DOHH2 (cell line): ENCODE measurements at regions not wholly inside any gene's neighbourhood (a gene's known extent, or its start where the extent isn't known, plus 50 kb on each side); places are given as distances from the start of the nearest gene placed in this dataset.

Source experiments
- H3F3A ChIP-seq: fragments of 200-600 bp; sonication (generic), shearing (Covaris generic); 2 replicates; pipeline ENCODE4 v1.6.0; 2016; ENCODE audit warnings: antibody characterized with exemption, mild to moderate bottlenecking; ENCODE audit not compliant: control insufficient read depth, insufficient read depth
- H3K27ac ChIP-seq: fragments of 200-600 bp; sonication (generic); 2 replicates; pipeline ENCODE4 v1.5.1; 2014; ENCODE audit warnings: low read depth, mild to moderate bottlenecking, low read length, moderate library complexity
- H3K27me3 ChIP-seq: fragments of 200-600 bp; sonication (generic); 2 replicates; pipeline ENCODE4 v1.6.1; 2014; ENCODE audit warnings: mild to moderate bottlenecking, low read length, mixed read lengths; ENCODE audit not compliant: control insufficient read depth
- H3K36me3 ChIP-seq: fragments of 200-600 bp; sonication (generic); 2 replicates; pipeline ENCODE4 v1.6.1; 2014; ENCODE audit warnings: mild to moderate bottlenecking, low read length, moderate library complexity, mixed read lengths; ENCODE audit not compliant: control insufficient read depth
- H3K4me1 ChIP-seq: fragments of 200-600 bp; sonication (generic); 2 replicates; pipeline ENCODE4 v1.6.1; 2014; ENCODE audit warnings: mild to moderate bottlenecking, low read length, mixed read lengths; ENCODE audit not compliant: control insufficient read depth
- H3K4me2 ChIP-seq: fragments of 200-600 bp; sonication (generic); 2 replicates; pipeline ENCODE4 v1.6.0; 2014; ENCODE audit warnings: mild to moderate bottlenecking, low read length, moderate library complexity
- H3K4me3 ChIP-seq: fragments of 200-600 bp; sonication (generic); 2 replicates; pipeline ENCODE4 v1.5.1; 2014; ENCODE audit warnings: mild to moderate bottlenecking, low read length, mixed read lengths
- H3K79me2 ChIP-seq: fragments of 200-600 bp; sonication (generic); 2 replicates; pipeline ENCODE4 v1.6.1; 2014; ENCODE audit warnings: mild to moderate bottlenecking, low read length, mixed read lengths; ENCODE audit not compliant: control insufficient read depth
- H3K9me2 ChIP-seq: fragments of 200-600 bp; sonication (generic); replicated peaks from 2 replicates; pipeline ENCODE4 v1.6.1; 2014; ENCODE audit warnings: mild to moderate bottlenecking, low read length, mixed read lengths; ENCODE audit not compliant: control insufficient read depth
- H3K9me3 ChIP-seq: fragments of 200-600 bp; sonication (generic); 2 replicates; pipeline ENCODE4 v1.6.1; 2014; ENCODE audit warnings: antibody characterized with exemption, low read length, mixed read lengths; ENCODE audit not compliant: control insufficient read depth, insufficient read depth
- H4K20me1 ChIP-seq: fragments of 200-600 bp; sonication (generic); 2 replicates; pipeline ENCODE4 v1.6.0; 2014; ENCODE audit warnings: low read depth, mild to moderate bottlenecking, antibody characterized with exemption, low read length, moderate library complexity; ENCODE audit not compliant: control insufficient read depth, insufficient read depth
- EZH2phosphoT487 ChIP-seq: fragments of 200-600 bp; sonication (generic); IDR thresholded peaks from 2 replicates; pipeline ENCODE4 v1.6.1; 2017; ENCODE audit warnings: borderline replicate concordance, mild to moderate bottlenecking, antibody characterized with exemption, low read length, moderate library complexity, mixed read lengths
- TF ChIP-seq, protein P1 (sequence below): fragments of 200-600 bp; sonication (generic); IDR thresholded peaks from one replicate; pipeline ENCODE4 v1.5.1; 2014; ENCODE audit warnings: antibody characterized with exemption, mild to moderate bottlenecking, low read depth, low read length; ENCODE audit not compliant: poor library complexity, severe bottlenecking

DNA sequence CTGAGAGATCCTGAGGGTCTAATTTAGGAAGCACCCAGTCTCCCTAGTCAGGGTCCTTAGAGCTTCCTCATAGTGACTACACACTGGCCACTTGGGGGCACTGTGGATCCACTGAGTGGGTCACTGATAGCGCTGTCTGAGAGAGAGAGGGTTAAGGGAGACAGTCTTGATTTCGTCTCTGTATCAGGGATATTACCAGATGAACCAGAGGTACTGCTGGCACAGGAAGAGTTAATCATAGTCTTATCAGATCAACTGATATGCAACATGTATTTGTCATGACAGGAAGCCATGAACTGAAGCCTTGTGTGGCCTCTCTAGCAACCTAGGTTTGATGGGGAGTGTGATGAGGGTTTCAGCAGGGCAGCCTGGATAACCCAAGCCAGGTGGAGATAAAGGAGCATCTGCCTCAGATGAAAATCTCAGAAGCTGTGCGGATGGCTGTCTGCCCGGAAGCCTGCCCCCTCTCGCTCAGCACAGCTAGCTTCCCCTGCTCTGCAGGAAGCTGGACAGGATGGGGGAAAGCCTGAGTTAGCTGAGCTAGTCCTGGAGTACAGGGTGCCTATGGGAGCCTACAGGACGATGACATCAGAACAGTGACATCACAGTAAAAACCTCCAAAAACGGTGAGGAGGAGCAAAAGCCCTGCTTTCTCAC, 214.0 kb upstream of the PRSS1 start:
- peak overlapping the region; percentile 35 for H3K4me2 ChIP-seq
- TF ChIP-seq, protein P1, sequence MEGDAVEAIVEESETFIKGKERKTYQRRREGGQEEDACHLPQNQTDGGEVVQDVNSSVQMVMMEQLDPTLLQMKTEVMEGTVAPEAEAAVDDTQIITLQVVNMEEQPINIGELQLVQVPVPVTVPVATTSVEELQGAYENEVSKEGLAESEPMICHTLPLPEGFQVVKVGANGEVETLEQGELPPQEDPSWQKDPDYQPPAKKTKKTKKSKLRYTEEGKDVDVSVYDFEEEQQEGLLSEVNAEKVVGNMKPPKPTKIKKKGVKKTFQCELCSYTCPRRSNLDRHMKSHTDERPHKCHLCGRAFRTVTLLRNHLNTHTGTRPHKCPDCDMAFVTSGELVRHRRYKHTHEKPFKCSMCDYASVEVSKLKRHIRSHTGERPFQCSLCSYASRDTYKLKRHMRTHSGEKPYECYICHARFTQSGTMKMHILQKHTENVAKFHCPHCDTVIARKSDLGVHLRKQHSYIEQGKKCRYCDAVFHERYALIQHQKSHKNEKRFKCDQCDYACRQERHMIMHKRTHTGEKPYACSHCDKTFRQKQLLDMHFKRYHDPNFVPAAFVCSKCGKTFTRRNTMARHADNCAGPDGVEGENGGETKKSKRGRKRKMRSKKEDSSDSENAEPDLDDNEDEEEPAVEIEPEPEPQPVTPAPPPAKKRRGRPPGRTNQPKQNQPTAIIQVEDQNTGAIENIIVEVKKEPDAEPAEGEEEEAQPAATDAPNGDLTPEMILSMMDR = peak; percentile 97
- no peak for TF ChIP-seq EZH2phosphoT487
- H3F3A ChIP-seq = no peaks in the 10 kb centered on the region

DNA sequence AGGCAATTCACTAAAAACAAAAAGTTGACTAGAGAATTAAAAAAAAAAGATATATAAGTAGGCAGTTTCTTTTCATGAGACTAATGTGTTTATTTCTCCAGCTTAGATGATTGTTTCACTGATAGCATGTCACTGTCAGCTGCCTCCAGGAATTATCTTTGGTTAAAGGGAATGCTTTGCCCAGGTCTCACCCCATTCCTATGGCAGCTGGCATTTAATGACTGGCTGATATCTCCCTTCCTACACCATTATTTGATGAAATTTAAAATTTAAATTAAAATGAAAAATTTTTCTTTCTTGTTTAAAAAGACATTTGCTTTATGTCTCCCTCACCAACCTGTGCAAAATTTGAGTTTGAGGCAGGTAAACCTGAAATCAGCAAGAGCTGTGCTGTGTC, 214.5 kb upstream of the PRSS1 start:
- Histone ChIP-seq H3K27me3 (peaks cover 18% of the 10 kb centered on the region), H4K20me1 (no peaks in the 10 kb centered on the region), H3K4me1 (peaks cover 8% of the 10 kb centered on the region), H3F3A (no peaks in the 10 kb centered on the region), H3K4me3 (no peak overlapping the region), H3K9me2 (no peaks in the 10 kb centered on the region), H3K36me3 (no peaks in the 10 kb centered on the region), H3K79me2 (no peaks in the 10 kb centered on the region), H3K27ac (no peak overlapping the region), H3K4me2 (no peak overlapping the region), H3K9me3 (no peaks in the 10 kb centered on the region)
- TF ChIP-seq EZH2phosphoT487 = no peak
- TF ChIP-seq, protein P1 = no peak

More for the DNA sequence above, 214.0 kb upstream of the PRSS1 start:
- H3K4me3 ChIP-seq = peak overlapping the region; percentile 25; the same call in 1 of the 2 replicates
- no peaks in the 10 kb centered on the region for H3K79me2 ChIP-seq
- peaks cover 21% of the 10 kb centered on the region for H3K27me3 ChIP-seq
- H3K4me1 ChIP-seq = peaks cover 8% of the 10 kb centered on the region
- no peaks in the 10 kb centered on the region for H3K9me2 ChIP-seq
- no peak overlapping the region for H3K27ac ChIP-seq
- no peaks in the 10 kb centered on the region for H4K20me1 ChIP-seq
- no peaks in the 10 kb centered on the region for H3K36me3 ChIP-seq
- H3K9me3 ChIP-seq = no peaks in the 10 kb centered on the region

DNA sequence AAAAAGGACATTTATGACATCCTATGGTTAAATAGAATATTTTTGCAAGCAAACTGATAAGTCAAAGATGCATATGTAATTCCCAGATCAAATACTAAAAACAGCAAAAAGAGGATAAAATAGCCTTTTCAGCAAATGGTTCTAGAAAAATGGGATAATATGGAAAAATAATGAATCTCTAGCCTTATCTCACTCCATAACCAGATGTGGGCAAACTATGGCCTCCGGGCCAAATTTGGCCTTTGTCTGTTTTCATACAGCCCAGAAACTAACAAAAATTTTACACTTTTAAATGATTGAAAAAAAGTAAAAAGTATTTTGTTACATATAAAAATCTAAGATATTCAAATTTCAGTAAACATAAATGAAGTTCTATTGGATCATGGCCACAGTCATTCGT, 215.4 kb upstream of the PRSS1 start:
- peaks cover 14% of the 10 kb centered on the region for H3K27me3 ChIP-seq
- H3K4me2 ChIP-seq = no peak overlapping the region
- no peaks in the 10 kb centered on the region for H3F3A ChIP-seq
- no peaks in the 10 kb centered on the region for H3K9me3 ChIP-seq
- peaks cover 8% of the 10 kb centered on the region for H3K4me1 ChIP-seq
- no peaks in the 10 kb centered on the region for H3K79me2 ChIP-seq
- no peaks in the 10 kb centered on the region for H3K36me3 ChIP-seq
- no peak overlapping the region for H3K27ac ChIP-seq
- H4K20me1 ChIP-seq = no peaks in the 10 kb centered on the region
- H3K9me2 ChIP-seq = no peaks in the 10 kb centered on the region
- H3K4me3 ChIP-seq = no peak overlapping the region
- no peak for TF ChIP-seq EZH2phosphoT487
- TF ChIP-seq, protein P1 = no peak

DNA sequence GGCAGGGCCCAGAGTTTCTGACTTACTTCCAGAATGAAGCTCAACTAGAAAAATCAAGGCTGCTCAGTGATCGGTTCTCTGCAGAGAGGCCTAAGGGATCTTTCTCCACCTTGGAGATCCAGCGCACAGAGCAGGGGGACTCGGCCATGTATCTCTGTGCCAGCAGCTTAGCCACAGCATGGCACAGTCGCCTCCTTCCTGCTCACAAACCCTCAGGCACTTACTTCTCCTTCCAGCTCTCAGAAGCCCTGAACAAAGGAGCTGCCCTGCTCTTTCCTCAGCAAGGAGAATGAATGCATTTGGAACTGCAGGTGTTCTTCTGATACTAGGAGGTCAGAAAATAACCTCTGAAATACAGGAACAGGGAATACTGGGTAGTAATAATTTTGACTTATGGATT, 219.7 kb upstream of the PRSS1 start:
- Histone ChIP-seq H3K4me1 (no peaks in the 10 kb centered on the region), H3K4me3 (no peak overlapping the region), H3K79me2 (no peaks in the 10 kb centered on the region), H3F3A (no peaks in the 10 kb centered on the region), H3K27ac (no peak overlapping the region), H3K9me3 (no peaks in the 10 kb centered on the region), H3K27me3 (peaks cover 26% of the 10 kb centered on the region), H3K36me3 (no peaks in the 10 kb centered on the region), H4K20me1 (no peaks in the 10 kb centered on the region), H3K4me2 (no peak overlapping the region), H3K9me2 (no peaks in the 10 kb centered on the region)
- no peak for TF ChIP-seq EZH2phosphoT487
- TF ChIP-seq, protein P1 = no peak
